ENCODE measurements at regions not wholly inside any gene's neighbourhood (a gene's known extent, or its start where the extent isn't known, plus 50 kb on each side); places are given as distances from the start of the nearest gene placed in this dataset.

DNA sequence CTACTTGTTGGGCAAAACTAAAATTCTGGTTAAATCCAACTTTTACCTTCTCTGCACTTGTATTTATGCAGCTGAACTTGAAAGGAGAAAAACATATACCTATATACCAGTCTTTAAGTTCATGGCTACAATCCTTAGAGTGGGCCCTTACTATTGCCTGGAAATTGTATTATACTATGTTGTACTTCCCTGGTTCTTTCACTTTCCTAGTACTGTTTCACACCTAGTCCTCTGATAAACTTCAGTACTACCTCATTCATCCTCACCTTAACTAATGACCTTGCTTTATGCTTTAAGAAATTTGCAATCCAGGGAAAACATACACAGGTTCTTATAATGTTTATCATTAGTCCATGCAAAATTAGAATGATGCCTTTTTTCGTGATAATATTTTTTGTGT lies 103.8 kb downstream of the HAUS1 start:
- TF ChIP-seq EZH2 (IDR thresholded peaks at IDR 0.05; ENCODE audit: insufficient read depth, poor library complexity, severe bottlenecking) (no peak), EZH2phosphoT487 (IDR thresholded peaks at IDR 0.05; ENCODE audit: insufficient read depth, low read depth) (no peak)
